Naive B cell (primary cell): ENCODE measurements at regions not wholly inside any gene's neighbourhood (a gene's known extent, or its start where the extent isn't known, plus 50 kb on each side); places are given as distances from the start of the nearest gene placed in this dataset.
"Not testable (repeated sequence)": the region's sequence is repeated elsewhere in the genome, so short reads cannot be mapped to it uniquely, and the experiment has no call there.

Experiments used
- ATAC-seq, 2 donors: fragments of 150-1000 bp; cut with Tn5 transposase; 2 replicates each; pipeline ENCODE4 v1.10.0; 2021; ENCODE audit warnings: low read depth in 2 of 2, mild to moderate bottlenecking in 2 of 2, moderate library complexity in 2 of 2
- DNase-seq: peaks from one replicate; pipeline ENCODE4 v3.0.0; 2022
- H3K27ac Mint-ChIP-seq, 6 donors: one replicate each; pipeline ENCODE4 v1.8.0; 2020 to 2022; ENCODE audit warnings: mild to moderate bottlenecking in 6 of 6, mixed read lengths in 6 of 6, moderate library complexity in 5 of 6, inconsistent platforms in 2 of 6
- H3K27me3 Mint-ChIP-seq, 3 donors: one replicate each; pipeline ENCODE4 v1.8.0; 2021 to 2022; ENCODE audit warnings: mixed read lengths in 3 of 3, mild to moderate bottlenecking in 1 of 3
- H3K36me3 Mint-ChIP-seq, 2 donors: one replicate each; pipeline ENCODE4 v1.8.0; 2020 to 2022; ENCODE audit warnings: mixed read lengths in 2 of 2, inconsistent platforms in 1 of 2, mild to moderate bottlenecking in 1 of 2
- H3K4me1 Mint-ChIP-seq, 3 donors: one replicate each; pipeline ENCODE4 v1.8.0; 2020 to 2022; ENCODE audit warnings: mixed read lengths in 3 of 3, inconsistent platforms in 1 of 3, mild to moderate bottlenecking in 1 of 3, moderate library complexity in 1 of 3
- H3K4me3 Mint-ChIP-seq, 8 donors: one replicate each; pipeline ENCODE4 v1.8.0; 2020 to 2022; ENCODE audit warnings: mild to moderate bottlenecking in 8 of 8, mixed read lengths in 8 of 8, moderate library complexity in 8 of 8, inconsistent platforms in 2 of 8
- H3K9me3 Mint-ChIP-seq, 7 donors: one replicate each; pipeline ENCODE4 v1.8.0; 2020 to 2022; ENCODE audit warnings: mixed read lengths in 7 of 7, mild to moderate bottlenecking in 5 of 7, inconsistent platforms in 2 of 7, moderate library complexity in 1 of 7

DNA sequence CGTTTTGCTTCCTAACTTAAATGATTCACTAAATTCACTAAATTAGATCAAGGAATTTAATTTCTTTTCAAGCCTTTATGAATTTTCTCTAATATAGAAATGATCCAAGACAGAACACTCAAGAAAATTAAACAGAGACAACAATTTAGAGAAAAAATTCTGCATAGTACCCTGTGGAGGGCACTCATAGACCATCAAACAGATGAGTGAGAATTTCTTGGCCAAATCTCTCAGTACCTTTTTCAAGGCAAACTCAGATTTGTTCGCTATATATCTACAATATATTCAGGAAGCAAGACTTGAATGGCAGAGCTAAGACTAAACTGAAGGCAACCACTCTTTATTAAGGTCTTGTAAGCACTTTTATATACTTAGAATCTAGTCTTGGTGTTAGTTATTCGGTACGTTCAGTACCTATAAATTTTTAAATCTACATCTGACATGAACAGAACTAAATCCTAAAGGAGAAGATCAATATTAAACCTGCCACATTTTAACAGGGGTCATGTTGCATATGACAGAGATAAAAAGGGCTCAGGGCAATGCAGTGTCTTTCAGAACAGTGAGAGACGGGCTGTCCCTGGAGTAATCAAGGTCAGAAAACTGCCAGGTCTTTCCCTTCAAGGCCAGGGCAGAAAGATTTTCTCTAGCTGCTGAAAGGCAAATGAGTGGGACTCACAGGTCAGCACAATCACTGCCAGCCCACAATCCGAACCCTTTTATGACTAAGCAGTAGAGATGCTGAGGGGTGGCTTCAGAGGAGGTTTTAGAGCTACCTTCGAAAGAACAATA lies 118.8 kb upstream of the TMPRSS15 start:
- no peak overlapping the region for H3K27ac Mint-ChIP-seq
- H3K27me3 Mint-ChIP-seq, result no peaks in the 10 kb centered on the region
- H3K4me3 Mint-ChIP-seq, result no peak overlapping the region
- no peak for ATAC-seq
- H3K36me3 Mint-ChIP-seq, result no peaks in the 10 kb centered on the region
- H3K4me1 Mint-ChIP-seq, result no peaks in the 10 kb centered on the region
- DNase-seq, result no peak
- no peaks in the 10 kb centered on the region for H3K9me3 Mint-ChIP-seq

DNA sequence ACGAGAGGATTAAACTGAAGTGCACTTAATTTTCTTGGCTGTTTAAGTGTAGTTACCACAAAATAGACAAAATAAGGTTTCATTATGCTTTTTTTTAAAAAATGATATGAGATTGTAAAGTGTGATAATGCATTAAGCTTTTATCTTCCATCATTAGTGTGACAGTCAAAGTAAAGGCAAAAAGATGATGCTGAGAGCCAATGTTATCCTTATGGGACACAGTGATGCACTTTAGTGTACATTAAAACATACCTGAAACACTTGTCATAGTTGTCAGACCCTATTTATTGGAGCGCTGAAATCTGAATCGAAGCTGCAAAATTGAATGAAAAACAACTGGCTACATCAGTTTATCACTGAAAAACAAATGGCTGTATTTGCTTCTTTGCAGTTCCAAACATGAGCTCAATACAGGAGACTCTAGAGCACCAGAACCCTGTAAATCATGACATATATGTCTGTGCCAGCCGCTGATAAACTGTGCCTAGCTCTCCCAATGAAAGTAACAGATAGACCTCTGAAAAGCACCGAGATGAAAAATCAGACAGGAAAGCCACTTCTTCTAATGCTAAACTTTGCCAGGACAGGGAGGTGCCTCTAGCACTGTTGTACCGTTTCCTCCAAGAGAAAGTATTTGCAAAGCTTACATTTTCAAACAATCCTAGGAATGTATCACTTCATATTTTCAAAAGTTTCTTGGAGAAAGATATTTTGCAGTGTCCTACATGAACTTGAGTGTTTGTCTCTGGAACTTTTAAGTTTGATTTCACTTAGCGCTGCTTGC lies 120.7 kb upstream of the TMPRSS15 start:
- Mint-ChIP-seq H3K9me3 (no peaks in the 10 kb centered on the region), H3K4me3 (no peak overlapping the region), H3K27ac (no peak overlapping the region), H3K36me3 (no peaks in the 10 kb centered on the region), H3K27me3 (no peaks in the 10 kb centered on the region), H3K4me1 (no peaks in the 10 kb centered on the region)
- no peak for ATAC-seq
- no peak for DNase-seq

DNA sequence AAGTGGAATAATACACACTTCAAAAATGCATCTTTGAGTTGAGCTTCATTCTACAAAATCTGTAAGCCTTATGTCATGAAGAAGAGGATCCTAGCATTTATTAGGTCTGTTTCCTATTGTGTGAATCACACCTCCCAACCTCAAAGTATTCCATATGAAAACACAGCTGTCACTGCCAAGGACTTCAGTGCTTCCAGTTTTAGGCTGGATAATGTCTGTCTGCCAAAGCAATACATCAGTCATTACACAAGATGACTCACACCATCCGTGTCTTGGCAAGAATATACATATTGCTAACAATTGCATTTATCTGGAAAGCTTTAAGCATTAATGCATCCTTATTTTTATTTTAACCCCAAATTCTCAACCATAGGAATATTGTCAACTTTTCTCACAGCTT lies 125.7 kb upstream of the TMPRSS15 start:
- ATAC-seq, result no peak
- H3K9me3 Mint-ChIP-seq, result no peaks in the 10 kb centered on the region
- H3K4me1 Mint-ChIP-seq, result no peaks in the 10 kb centered on the region
- no peaks in the 10 kb centered on the region for H3K27me3 Mint-ChIP-seq
- no peak overlapping the region for H3K4me3 Mint-ChIP-seq
- no peaks in the 10 kb centered on the region for H3K36me3 Mint-ChIP-seq
- DNase-seq, result no peak
- no peak overlapping the region for H3K27ac Mint-ChIP-seq

DNA sequence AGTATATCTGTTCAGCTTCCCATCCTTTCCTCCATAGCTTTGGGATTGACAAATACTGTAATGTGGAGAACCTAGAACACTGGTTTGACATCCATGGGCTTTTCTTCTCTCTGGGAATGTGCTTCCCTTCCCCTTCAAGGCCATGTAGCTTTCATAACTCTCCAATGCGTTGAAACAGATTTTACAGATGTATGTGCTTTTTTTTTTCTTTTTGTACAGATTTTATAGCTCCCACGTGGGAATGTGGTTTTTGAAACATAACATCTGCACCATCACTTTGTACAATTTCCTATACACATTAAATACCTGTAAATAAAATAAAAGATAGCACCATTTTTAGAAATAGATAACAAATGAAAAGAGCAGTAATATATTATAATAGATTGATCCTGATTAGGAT lies 138.5 kb upstream of the TMPRSS15 start:
- Mint-ChIP-seq H3K9me3 (no peaks in the 10 kb centered on the region), H3K27ac (no peak overlapping the region), H3K4me3 (no peak overlapping the region), H3K36me3 (no peaks in the 10 kb centered on the region), H3K4me1 (no peaks in the 10 kb centered on the region), H3K27me3 (peaks cover 4 to 12% (median 5%) of the 10 kb centered on the region in 3 donors)
- DNase-seq, result no peak
- no peak for ATAC-seq

DNA sequence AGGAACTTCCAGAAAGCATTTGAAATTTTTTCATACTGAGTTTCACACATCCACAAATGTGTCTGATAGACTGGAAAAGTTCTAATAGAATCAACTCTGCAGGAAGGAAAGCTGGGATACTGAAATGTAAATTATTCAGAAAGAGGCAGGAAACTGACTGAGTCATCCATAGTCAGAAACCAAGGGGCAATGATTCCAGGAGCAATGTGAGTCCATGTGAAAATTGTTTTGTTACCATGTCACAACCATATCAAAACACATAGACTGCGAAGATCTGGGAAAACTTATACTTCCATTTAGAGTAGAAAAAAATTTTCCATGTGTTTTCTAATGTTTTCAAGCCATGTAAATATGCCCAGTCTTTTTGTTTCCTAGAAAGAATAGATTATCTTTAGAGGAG lies 142.3 kb upstream of the TMPRSS15 start:
- H3K9me3 Mint-ChIP-seq, result no peaks in the 10 kb centered on the region
- peaks cover 0 to 12% (median 0%) of the 10 kb centered on the region in 3 donors for H3K27me3 Mint-ChIP-seq
- no peak overlapping the region for H3K4me3 Mint-ChIP-seq
- H3K27ac Mint-ChIP-seq, result no peak overlapping the region
- H3K4me1 Mint-ChIP-seq, result no peaks in the 10 kb centered on the region
- H3K36me3 Mint-ChIP-seq, result no peaks in the 10 kb centered on the region
- no peak for DNase-seq
- no peak for ATAC-seq

DNA sequence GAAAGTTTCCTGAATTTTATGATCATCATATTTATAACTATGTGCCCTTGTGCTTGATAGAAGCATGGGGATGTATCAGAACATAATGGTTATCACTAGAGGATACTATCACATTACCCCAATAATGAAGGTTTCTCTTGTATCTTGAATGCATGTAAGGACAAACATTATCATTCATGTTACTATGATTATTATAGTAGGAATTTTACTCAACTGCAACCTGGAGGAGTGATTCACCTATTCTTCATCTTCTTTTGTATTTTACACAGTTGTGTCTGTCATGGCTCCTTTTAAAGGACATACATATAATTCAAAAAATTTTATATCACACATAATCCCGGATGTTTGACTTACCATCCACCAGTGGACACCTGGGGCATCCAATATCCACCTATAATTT lies 143.8 kb upstream of the TMPRSS15 start:
- H3K36me3 Mint-ChIP-seq, result no peaks in the 10 kb centered on the region
- no peak for DNase-seq
- no peak overlapping the region for H3K4me3 Mint-ChIP-seq
- no peak for ATAC-seq
- peak overlapping the region in 1 of 6 donors; percentile 24 for H3K27ac Mint-ChIP-seq
- no peaks in the 10 kb centered on the region for H3K4me1 Mint-ChIP-seq
- peaks cover 0 to 12% (median 0%) of the 10 kb centered on the region in 3 donors for H3K27me3 Mint-ChIP-seq
- no peaks in the 10 kb centered on the region for H3K9me3 Mint-ChIP-seq

DNA sequence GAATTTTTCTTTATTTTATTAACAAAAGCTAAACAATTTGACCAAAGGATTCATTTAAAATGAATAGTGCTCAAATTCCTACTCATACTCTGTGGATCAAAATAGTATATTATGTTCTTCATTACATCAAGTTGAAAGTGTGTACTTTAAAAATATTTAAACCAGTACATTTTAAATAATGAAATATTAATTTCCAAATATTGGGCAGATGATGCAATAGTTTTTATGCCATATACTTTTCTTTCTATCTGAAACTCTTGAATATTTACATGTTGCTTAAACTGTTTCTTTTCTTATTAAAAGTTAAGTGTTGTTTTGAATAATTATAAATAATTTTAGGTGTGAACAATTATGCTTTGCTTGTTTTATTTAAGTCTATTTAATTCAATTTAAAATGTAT lies 144.7 kb upstream of the TMPRSS15 start:
- ATAC-seq (no peak), DNase-seq (no peak)
- Mint-ChIP-seq H3K4me1 (no peaks in the 10 kb centered on the region), H3K27ac (no peak overlapping the region), H3K9me3 (no peaks in the 10 kb centered on the region), H3K36me3 (no peaks in the 10 kb centered on the region), H3K27me3 (peaks cover 0 to 12% (median 0%) of the 10 kb centered on the region in 3 donors), H3K4me3 (no peak overlapping the region)

DNA sequence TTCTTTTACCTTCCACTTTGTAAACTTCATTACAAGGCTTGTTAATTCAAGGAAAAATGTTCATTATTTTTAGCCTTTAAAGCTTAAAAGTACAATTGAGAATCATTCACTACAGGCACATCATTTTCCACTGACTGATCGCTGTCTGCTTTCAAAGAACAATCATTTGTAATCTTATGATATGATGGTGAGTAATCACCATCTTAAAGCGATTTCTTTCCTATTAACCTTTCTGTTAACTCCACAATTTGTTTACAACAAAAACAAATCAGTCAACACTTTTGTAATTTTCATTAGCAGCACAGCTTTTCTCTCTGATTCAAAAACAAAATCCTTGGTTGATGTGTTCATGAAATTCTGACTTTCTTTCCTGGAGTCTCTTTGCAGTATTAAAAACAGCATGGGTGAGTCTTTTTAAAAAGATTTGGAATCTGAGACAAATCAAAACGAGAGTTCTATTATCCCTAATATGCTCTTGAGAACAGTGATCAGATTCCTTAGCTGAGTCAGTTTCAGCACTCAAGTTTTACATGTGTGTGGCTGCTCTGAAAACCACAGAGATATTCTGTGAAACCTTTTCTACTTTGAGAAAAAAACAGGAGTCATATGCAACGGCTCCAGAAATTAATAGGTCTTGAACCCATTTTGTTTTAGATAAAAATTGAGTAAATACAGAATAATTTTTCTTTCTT lies 145.8 kb upstream of the TMPRSS15 start:
- Mint-ChIP-seq H3K27me3 (peaks cover 0 to 9% (median 0%) of the 10 kb centered on the region in 3 donors), H3K4me3 (no peak overlapping the region), H3K9me3 (no peaks in the 10 kb centered on the region), H3K27ac (no peak overlapping the region), H3K4me1 (no peaks in the 10 kb centered on the region), H3K36me3 (no peaks in the 10 kb centered on the region)
- no peak for DNase-seq
- no peak for ATAC-seq

DNA sequence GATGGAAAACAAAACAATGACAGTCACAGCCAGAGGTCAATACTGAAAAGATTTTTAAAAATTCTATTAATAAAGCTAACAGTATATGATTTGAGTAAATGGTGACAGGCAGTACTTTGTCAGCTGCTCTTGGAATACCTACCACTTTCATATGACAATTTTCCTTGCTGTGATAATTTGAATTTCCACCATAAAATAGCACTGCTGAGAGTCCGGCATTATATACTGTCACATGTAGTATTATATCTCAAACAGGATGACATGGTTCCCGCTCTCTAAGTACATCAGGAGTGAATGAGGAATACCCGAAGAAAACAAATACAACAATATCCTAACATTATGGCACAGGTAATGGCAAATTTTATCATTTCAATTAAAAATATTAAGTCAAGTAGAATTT lies 146.8 kb upstream of the TMPRSS15 start:
- Mint-ChIP-seq H3K9me3 (no peaks in the 10 kb centered on the region), H3K4me1 (no peaks in the 10 kb centered on the region), H3K27ac (no peak overlapping the region), H3K27me3 (no peaks in the 10 kb centered on the region), H3K4me3 (no peak overlapping the region), H3K36me3 (no peaks in the 10 kb centered on the region)
- DNase-seq (no peak), ATAC-seq (no peak)

DNA sequence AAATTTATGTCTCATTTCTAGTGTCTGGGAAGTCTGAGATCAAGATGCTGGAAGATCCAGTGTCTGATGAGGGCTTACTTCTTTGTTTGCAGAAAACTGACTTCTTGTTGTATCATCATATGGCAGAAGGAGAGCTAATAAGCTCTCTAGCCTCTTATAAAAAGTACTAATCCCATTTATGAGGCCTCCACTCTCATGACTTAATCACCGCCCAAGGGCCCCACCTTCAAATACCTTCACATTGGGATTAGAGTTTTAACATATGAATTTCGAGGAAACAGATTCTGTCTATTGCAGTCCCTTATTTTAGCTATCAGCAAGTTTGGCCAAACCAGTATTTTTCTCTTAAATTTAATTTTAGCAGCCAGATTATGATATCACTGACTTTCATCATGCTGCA lies 150.2 kb upstream of the TMPRSS15 start:
- no peaks in the 10 kb centered on the region for H3K36me3 Mint-ChIP-seq
- H3K9me3 Mint-ChIP-seq, result peaks cover 0 to 3% (median 0%) of the 10 kb centered on the region in 7 donors
- no peaks in the 10 kb centered on the region for H3K27me3 Mint-ChIP-seq
- H3K4me1 Mint-ChIP-seq, result no peaks in the 10 kb centered on the region
- ATAC-seq (no peak), DNase-seq (no peak)
- peak overlapping the region in 1 of 6 donors; percentile 11 for H3K27ac Mint-ChIP-seq
- H3K4me3 Mint-ChIP-seq, result no peak overlapping the region

DNA sequence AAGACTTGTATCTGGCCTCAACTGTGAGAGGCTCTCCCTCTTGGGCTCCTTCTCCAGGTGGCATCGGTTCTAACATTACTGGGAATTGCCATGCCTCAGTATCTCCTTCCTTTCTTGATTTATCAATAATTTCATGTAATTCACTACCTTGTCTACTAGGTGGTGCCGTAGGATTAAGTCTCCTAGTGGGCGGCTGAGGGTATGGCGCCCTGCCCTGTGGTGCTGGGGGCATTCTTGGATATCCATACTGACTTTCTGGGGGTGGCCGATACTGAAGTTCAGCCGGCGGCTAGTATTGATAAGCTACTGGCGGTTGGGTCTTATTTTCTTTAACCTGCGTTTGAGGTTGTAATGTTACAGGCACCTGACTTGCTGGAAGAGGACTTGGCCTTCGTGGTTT lies 164.2 kb upstream of the TMPRSS15 start:
- not testable (repeated sequence) for H3K4me3 Mint-ChIP-seq, H3K4me1 Mint-ChIP-seq, H3K9me3 Mint-ChIP-seq, H3K27ac Mint-ChIP-seq, DNase-seq, H3K36me3 Mint-ChIP-seq, ATAC-seq, H3K27me3 Mint-ChIP-seq

DNA sequence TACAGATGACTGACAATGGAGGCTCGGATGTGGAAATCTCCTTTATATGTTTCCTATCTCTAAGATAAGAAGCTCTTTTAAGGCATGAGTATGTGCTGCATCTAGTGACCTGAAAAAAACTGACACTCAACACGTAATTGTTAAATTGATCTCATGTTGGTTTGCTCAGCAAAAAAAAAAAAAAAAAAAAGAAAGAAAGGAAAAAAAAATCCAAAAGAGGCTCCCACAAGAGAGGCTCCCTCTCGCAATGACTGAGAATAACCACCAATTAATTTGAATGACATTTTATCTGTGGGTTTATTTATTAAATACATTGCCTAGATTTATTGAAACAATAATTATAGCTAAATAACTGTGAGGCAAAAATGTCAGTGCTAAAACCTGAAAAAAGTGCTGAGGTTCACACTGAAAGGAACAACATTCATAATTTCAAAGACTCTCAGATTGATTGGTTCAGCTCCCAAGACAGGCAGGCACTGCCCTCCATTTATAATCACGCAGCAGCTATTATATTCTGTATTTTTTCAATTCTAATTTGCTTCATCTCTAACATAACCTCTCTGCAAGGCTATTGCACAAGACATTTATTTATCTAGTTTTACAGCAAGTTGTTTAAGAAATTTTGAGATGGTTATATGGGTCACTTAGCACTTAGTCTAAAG lies 184.5 kb upstream of the TMPRSS15 start:
- peaks cover 6 to 8% (median 8%) of the 10 kb centered on the region in 3 donors for H3K27me3 Mint-ChIP-seq
- ATAC-seq (no peak), DNase-seq (no peak)
- peaks cover 0 to 4% (median 0%) of the 10 kb centered on the region in 7 donors for H3K9me3 Mint-ChIP-seq
- H3K36me3 Mint-ChIP-seq, result no peaks in the 10 kb centered on the region
- H3K4me3 Mint-ChIP-seq, result no peak overlapping the region
- peak overlapping the region in 1 of 6 donors; percentile 5 for H3K27ac Mint-ChIP-seq
- H3K4me1 Mint-ChIP-seq, result no peaks in the 10 kb centered on the region

DNA sequence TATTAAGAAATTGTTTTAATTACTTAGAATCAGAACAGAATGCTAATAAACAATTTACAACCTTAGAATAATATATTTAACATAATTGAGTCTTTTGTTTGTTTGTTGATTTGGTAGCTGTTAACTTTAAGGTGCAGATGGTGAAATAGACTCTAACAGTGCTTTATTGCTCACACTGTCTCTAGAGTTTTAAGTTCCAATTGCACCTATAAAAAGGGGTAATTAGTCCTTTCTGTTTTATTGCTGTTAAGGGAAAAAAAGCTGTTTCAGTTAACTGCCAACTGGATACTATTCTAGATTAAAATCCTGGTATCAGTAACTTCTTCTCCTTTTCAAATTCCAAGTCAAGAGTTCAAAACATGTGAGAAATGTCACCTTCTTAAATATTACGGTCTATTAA lies 197.6 kb upstream of the TMPRSS15 start:
- ATAC-seq, result no peak
- Mint-ChIP-seq H3K4me1 (no peaks in the 10 kb centered on the region), H3K27me3 (peaks cover 0 to 4% (median 0%) of the 10 kb centered on the region in 3 donors), H3K9me3 (peaks cover 0 to 17% (median 5%) of the 10 kb centered on the region in 7 donors), H3K27ac (no peak overlapping the region), H3K4me3 (no peak overlapping the region), H3K36me3 (no peaks in the 10 kb centered on the region)
- no peak for DNase-seq
